GM12878 (cell line): ENCODE measurements at regions not wholly inside any gene's neighbourhood (a gene's known extent, or its start where the extent isn't known, plus 50 kb on each side); places are given as distances from the start of the nearest gene placed in this dataset.

Source experiments
- ATAC-seq: fragments of 200-7000 bp; cut with Tn5 transposase; 3 replicates; pipeline ENCODE4 v1.9.1; 2020; ENCODE audit warnings: mild to moderate bottlenecking, moderate library complexity
- BruUV-seq: library from RNA; stranded (reverse); fragments of 400-500 nt; replicated peaks from 2 replicates; lab custom pipeline; 2021; lab: Mats Ljungman, UMichigan
- CTCF ChIA-PET: fragments of 300-600 bp; sonication (Branson Sonifier 250); formaldehyde crosslinking; extraction: SDS; loops from one replicate; lab custom pipeline; 2021; ENCODE audit warnings: inconsistent platforms; lab: Yijun Ruan, JAX
- POLR2A ChIA-PET: fragments of 350-600 bp; formaldehyde crosslinking; extraction: SDS; loops from one replicate; lab custom pipeline; 2021; ENCODE audit warnings: inconsistent platforms; lab: Charles Lee
- RAD21 ChIA-PET: fragments of 300-600 bp; sonication (Branson Sonifier 250); formaldehyde crosslinking; loops from one replicate; lab custom pipeline; 2023; ENCODE audit warnings: antibody characterized with exemption; ENCODE audit not compliant: unreplicated experiment; lab: Charles Lee
- SMC1A ChIA-PET: fragments of 300-600 bp; sonication (Branson Sonifier 250); formaldehyde crosslinking; loops from one replicate; lab custom pipeline; 2023; ENCODE audit not compliant: unreplicated experiment, uncharacterized antibody; lab: Charles Lee
- DNase-seq: peaks from one replicate; pipeline ENCODE4 v3.0.0-alpha.2; 2011; ENCODE audit warnings: low read depth, low spot score
- FAIRE-seq: peaks from 3 replicates; lab custom pipeline; 2011; peaks lifted over from hg19 to GRCh38; lab: Jason Lieb, UNC
- H2AFZ ChIP-seq: 2 replicates; pipeline ENCODE4 v1.6.0; 2011; ENCODE audit warnings: low read depth, low read length, control low read depth; ENCODE audit not compliant: control insufficient read depth
- H3K27ac ChIP-seq: 2 replicates; pipeline ENCODE4 v1.5.1; 2011; ENCODE audit warnings: control low read depth; ENCODE audit not compliant: control insufficient read depth, insufficient read depth
- H3K27me3 ChIP-seq, 2 experiments: replicated peaks in 1 of 2; 2 replicates each; pipeline versions ENCODE4 v1.6.0 to v1.6.1; 2011; ENCODE audit warnings: low read length in 1 of 2; ENCODE audit not compliant: control insufficient read depth in 2 of 2, insufficient read depth in 2 of 2
- H3K36me3 ChIP-seq, 2 experiments: 2 replicates each; pipeline ENCODE4 v1.5.1; 2011; ENCODE audit warnings: low read length in 1 of 2; ENCODE audit not compliant: control insufficient read depth in 2 of 2, insufficient read depth in 2 of 2
- H3K4me1 ChIP-seq: 2 replicates; pipeline ENCODE4 v1.6.1; 2011; ENCODE audit warnings: mild to moderate bottlenecking, low read length, moderate library complexity, mixed read lengths; ENCODE audit not compliant: control insufficient read depth, insufficient read depth
- H3K4me2 ChIP-seq: 2 replicates; pipeline ENCODE4 v1.6.0; 2011; ENCODE audit warnings: control low read depth; ENCODE audit not compliant: control insufficient read depth, insufficient read depth
- H3K4me3 ChIP-seq: fragments of 200-600 bp; sonication (generic); 2 replicates; pipeline ENCODE4 v1.5.1; 2016
- H3K79me2 ChIP-seq: 2 replicates; pipeline ENCODE4 v1.6.0; 2011; ENCODE audit warnings: low read length; ENCODE audit not compliant: control insufficient read depth, insufficient read depth
- H3K9ac ChIP-seq: 2 replicates; pipeline ENCODE4 v1.8.0; 2011; ENCODE audit warnings: low read length, control low read depth, mixed read lengths; ENCODE audit not compliant: control insufficient read depth, insufficient read depth
- H3K9me3 ChIP-seq: replicated peaks from 3 replicates; pipeline ENCODE4 v1.5.1; 2011; ENCODE audit warnings: mild to moderate bottlenecking, low read length; ENCODE audit not compliant: control insufficient read depth, insufficient read depth
- H4K20me1 ChIP-seq: 2 replicates; pipeline ENCODE4 v1.6.0; 2011; ENCODE audit not compliant: control insufficient read depth, insufficient read depth
- BCL11A ChIP-seq: IDR thresholded peaks from 2 replicates; pipeline ENCODE4 v1.6.1; 2011; ENCODE audit warnings: low read depth, low read length
- EGR1 ChIP-seq, 2 experiments: IDR thresholded peaks; 1 replicate in 1 of 2; 2 replicates in 1 of 2; pipeline ENCODE4 v1.6.1; 2011 to 2012; ENCODE audit warnings: low read depth in 2 of 2, low read length in 2 of 2, borderline replicate concordance in 1 of 2, mild to moderate bottlenecking in 1 of 2, moderate library complexity in 1 of 2
- MEF2A ChIP-seq: IDR thresholded peaks from 2 replicates; pipeline ENCODE4 v1.6.1; 2011; ENCODE audit warnings: low read depth, mild to moderate bottlenecking, low read length, moderate library complexity; ENCODE audit not compliant: insufficient read depth
- NR2C1 ChIP-seq: fragments of 450-650 bp; IDR thresholded peaks from 2 replicates; pipeline ENCODE4 v1.6.1; 2017; ENCODE audit warnings: antibody characterized with exemption, mild to moderate bottlenecking, moderate library complexity
- POLR2A ChIP-seq: IDR thresholded peaks from 2 replicates; pipeline ENCODE4 v1.6.1; 2011; ENCODE audit warnings: low read depth, mild to moderate bottlenecking, low read length
- YBX1 ChIP-seq: fragments of 450-650 bp; IDR thresholded peaks from 2 replicates; pipeline ENCODE4 v1.6.1; 2016; ENCODE audit warnings: antibody characterized with exemption
- ZNF274 ChIP-seq: IDR thresholded peaks from one replicate; pipeline ENCODE4 v1.8.0; 2011; ENCODE audit not compliant: insufficient read length, insufficient read depth
- ZZZ3 ChIP-seq: IDR thresholded peaks from 2 replicates; pipeline ENCODE4 v1.6.1; 2011; ENCODE audit warnings: low read depth; ENCODE audit not compliant: control insufficient read depth, insufficient read length
- WGBS: methylation state at CpG from one replicate; pipeline ENCODE4 v1.1.6; 2016; ENCODE audit warnings: low lambda C conversion rate; ENCODE audit not compliant: insufficient replicate concordance, insufficient coverage; ENCODE audit errors: missing lambda C conversion rate; 5-methylcytosine and 5-hydroxymethylcytosine counted together
- in situ Hi-C: fragments of 300-500 bp; cut with MboI; formaldehyde crosslinking; loops from 9 replicates; pipeline ENCODE4 v1.14.3; 2018; ENCODE audit warnings: mixed read lengths
- intact Hi-C: fragments of 100-400 bp; cut with micrococcal nuclease; formaldehyde crosslinking; loops from one replicate; pipeline ENCODE4 v1.14.2; 2022; ENCODE audit not compliant: unreplicated experiment
- TF ChIP-seq, protein P1 (sequence below): fragments of 450-650 bp; IDR thresholded peaks from 2 replicates; pipeline ENCODE4 v1.6.1; 2017; ENCODE audit warnings: borderline replicate concordance
- TF ChIP-seq, protein P2 (sequence below): fragments of 450-650 bp; formaldehyde crosslinking; IDR thresholded peaks from 2 replicates; pipeline ENCODE4 v1.4.0; 2020; ENCODE audit warnings: mild to moderate bottlenecking, moderate library complexity
- TF ChIP-seq, protein P3 (sequence below): fragments of 450-650 bp; formaldehyde crosslinking; IDR thresholded peaks from 2 replicates; pipeline ENCODE4 v1.5.0; 2022; ENCODE audit warnings: mild to moderate bottlenecking, missing genetic modification characterization

DNA sequence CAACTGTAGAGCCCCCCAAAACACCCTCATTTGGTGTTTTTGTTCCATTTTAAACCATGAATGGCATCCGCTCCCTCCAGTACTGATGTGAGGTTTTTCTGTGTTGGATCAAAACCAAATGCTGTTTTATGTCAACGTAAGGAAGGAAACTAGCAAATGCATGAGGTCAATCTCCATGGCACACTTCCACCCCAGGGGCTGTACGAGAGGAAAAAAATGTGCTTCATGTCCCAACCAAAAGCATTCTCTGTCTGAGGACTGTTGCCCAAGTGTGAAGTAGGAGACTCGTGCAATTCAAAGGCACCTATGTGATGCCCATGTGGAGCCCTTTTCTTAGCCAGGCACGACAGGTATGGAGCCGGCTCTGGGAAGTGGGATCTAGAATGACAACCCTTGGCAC lies 180.3 kb upstream of the MKI67 start:
- ChIA-PET POLR2A (no interaction called here), RAD21 (no interaction called here), CTCF (no interaction called here), SMC1A (no interaction called here)
- WGBS = 9% methylated on average over 6 of the region's 6 CpGs
- FAIRE-seq (no peak), DNase-seq (no peak), ATAC-seq (no peak)
- H2AFZ ChIP-seq = no peak overlapping the region
- no peaks in the 10 kb centered on the region for H3K4me1 ChIP-seq
- no peaks in the 10 kb centered on the region for H3K79me2 ChIP-seq
- TF ChIP-seq EGR1 (IDR thresholded peaks at IDR 0.05; ENCODE audit: borderline replicate concordance in 1 of 2, low read depth in 2 of 2, low read length in 2 of 2) = no peak
- TF ChIP-seq BCL11A = no peak
- no peak for TF ChIP-seq MEF2A
- TF ChIP-seq ZZZ3 = no peak
- TF ChIP-seq ZNF274 = no peak
- H4K20me1 ChIP-seq = no peaks in the 10 kb centered on the region
- no peaks in the 10 kb centered on the region; a peak in 2 of 4 replicates for H3K27me3 ChIP-seq
- H3K4me3 ChIP-seq = no peak overlapping the region
- intact Hi-C loops = no loop called here
- no peaks in the 10 kb centered on the region; the same call in 2 of the 3 replicates for H3K9me3 ChIP-seq
- no TSS peak for BruUV-seq
- in situ Hi-C loops = no loop called here
- no peak overlapping the region for H3K9ac ChIP-seq
- H3K36me3 ChIP-seq = no peaks in the 10 kb centered on the region
- H3K4me2 ChIP-seq = no peak overlapping the region
- no peak overlapping the region for H3K27ac ChIP-seq

DNA sequence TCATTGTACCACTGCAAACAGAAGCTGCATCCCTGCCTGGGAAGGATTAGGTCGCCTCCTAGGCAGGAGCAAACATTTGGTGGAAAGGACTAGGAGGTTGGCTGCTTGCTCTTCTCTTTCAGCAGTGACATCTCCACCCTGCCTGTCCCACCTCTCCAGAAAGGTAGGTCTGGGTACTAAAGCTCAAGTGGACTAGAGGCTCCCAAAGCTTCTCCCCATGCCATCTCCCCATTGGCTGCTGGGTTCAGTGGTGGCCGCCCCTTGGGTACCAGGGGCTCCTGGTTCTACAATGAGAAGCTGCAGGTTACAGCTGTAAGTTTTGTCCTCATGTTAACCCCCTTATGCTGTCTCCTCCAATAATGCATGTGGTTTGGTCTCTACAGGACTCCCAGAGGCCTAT lies 180.7 kb upstream of the MKI67 start:
- in situ Hi-C loops (no loop called here), intact Hi-C loops (no loop called here)
- Histone ChIP-seq H3K79me2 (no peaks in the 10 kb centered on the region), H3K27me3 (no peaks in the 10 kb centered on the region; a peak in 2 of 4 replicates), H3K4me2 (no peak overlapping the region), H3K36me3 (no peaks in the 10 kb centered on the region), H3K4me1 (no peaks in the 10 kb centered on the region), H4K20me1 (no peaks in the 10 kb centered on the region), H3K27ac (no peak overlapping the region), H3K4me3 (no peak overlapping the region), H3K9ac (no peak overlapping the region), H3K9me3 (no peaks in the 10 kb centered on the region), H2AFZ (no peak overlapping the region)
- CTCF ChIA-PET = no interaction called here
- 3% methylated on average over 2 of the region's 2 CpGs for WGBS
- no TSS peak for BruUV-seq
- DNase-seq (no peak), ATAC-seq (no peak), FAIRE-seq (no peak)
- POLR2A ChIA-PET = no interaction called here
- RAD21 ChIA-PET = no interaction called here
- SMC1A ChIA-PET = no interaction called here
- TF ChIP-seq, protein P1, sequence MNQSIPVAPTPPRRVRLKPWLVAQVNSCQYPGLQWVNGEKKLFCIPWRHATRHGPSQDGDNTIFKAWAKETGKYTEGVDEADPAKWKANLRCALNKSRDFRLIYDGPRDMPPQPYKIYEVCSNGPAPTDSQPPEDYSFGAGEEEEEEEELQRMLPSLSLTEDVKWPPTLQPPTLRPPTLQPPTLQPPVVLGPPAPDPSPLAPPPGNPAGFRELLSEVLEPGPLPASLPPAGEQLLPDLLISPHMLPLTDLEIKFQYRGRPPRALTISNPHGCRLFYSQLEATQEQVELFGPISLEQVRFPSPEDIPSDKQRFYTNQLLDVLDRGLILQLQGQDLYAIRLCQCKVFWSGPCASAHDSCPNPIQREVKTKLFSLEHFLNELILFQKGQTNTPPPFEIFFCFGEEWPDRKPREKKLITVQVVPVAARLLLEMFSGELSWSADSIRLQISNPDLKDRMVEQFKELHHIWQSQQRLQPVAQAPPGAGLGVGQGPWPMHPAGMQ = no peak
- TF ChIP-seq POLR2A = no peak
- TF ChIP-seq, protein P2, sequence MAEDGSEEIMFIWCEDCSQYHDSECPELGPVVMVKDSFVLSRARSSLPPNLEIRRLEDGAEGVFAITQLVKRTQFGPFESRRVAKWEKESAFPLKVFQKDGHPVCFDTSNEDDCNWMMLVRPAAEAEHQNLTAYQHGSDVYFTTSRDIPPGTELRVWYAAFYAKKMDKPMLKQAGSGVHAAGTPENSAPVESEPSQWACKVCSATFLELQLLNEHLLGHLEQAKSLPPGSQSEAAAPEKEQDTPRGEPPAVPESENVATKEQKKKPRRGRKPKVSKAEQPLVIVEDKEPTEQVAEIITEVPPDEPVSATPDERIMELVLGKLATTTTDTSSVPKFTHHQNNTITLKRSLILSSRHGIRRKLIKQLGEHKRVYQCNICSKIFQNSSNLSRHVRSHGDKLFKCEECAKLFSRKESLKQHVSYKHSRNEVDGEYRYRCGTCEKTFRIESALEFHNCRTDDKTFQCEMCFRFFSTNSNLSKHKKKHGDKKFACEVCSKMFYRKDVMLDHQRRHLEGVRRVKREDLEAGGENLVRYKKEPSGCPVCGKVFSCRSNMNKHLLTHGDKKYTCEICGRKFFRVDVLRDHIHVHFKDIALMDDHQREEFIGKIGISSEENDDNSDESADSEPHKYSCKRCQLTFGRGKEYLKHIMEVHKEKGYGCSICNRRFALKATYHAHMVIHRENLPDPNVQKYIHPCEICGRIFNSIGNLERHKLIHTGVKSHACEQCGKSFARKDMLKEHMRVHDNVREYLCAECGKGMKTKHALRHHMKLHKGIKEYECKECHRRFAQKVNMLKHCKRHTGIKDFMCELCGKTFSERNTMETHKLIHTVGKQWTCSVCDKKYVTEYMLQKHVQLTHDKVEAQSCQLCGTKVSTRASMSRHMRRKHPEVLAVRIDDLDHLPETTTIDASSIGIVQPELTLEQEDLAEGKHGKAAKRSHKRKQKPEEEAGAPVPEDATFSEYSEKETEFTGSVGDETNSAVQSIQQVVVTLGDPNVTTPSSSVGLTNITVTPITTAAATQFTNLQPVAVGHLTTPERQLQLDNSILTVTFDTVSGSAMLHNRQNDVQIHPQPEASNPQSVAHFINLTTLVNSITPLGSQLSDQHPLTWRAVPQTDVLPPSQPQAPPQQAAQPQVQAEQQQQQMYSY = no peak
- TF ChIP-seq, protein P3, sequence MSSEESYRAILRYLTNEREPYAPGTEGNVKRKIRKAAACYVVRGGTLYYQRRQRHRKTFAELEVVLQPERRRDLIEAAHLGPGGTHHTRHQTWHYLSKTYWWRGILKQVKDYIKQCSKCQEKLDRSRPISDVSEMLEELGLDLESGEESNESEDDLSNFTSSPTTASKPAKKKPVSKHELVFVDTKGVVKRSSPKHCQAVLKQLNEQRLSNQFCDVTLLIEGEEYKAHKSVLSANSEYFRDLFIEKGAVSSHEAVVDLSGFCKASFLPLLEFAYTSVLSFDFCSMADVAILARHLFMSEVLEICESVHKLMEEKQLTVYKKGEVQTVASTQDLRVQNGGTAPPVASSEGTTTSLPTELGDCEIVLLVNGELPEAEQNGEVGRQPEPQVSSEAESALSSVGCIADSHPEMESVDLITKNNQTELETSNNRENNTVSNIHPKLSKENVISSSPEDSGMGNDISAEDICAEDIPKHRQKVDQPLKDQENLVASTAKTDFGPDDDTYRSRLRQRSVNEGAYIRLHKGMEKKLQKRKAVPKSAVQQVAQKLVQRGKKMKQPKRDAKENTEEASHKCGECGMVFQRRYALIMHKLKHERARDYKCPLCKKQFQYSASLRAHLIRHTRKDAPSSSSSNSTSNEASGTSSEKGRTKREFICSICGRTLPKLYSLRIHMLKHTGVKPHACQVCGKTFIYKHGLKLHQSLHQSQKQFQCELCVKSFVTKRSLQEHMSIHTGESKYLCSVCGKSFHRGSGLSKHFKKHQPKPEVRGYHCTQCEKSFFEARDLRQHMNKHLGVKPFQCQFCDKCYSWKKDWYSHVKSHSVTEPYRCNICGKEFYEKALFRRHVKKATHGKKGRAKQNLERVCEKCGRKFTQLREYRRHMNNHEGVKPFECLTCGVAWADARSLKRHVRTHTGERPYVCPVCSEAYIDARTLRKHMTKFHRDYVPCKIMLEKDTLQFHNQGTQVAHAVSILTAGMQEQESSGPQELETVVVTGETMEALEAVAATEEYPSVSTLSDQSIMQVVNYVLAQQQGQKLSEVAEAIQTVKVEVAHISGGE (CRISPR knock-in tag) = no peak
- TF ChIP-seq NR2C1 = no peak
- no peak for TF ChIP-seq YBX1
